ENCODE measurements at regions not wholly inside any gene's neighbourhood (a gene's known extent, or its start where the extent isn't known, plus 50 kb on each side); places are given as distances from the start of the nearest gene placed in this dataset.

DNA sequence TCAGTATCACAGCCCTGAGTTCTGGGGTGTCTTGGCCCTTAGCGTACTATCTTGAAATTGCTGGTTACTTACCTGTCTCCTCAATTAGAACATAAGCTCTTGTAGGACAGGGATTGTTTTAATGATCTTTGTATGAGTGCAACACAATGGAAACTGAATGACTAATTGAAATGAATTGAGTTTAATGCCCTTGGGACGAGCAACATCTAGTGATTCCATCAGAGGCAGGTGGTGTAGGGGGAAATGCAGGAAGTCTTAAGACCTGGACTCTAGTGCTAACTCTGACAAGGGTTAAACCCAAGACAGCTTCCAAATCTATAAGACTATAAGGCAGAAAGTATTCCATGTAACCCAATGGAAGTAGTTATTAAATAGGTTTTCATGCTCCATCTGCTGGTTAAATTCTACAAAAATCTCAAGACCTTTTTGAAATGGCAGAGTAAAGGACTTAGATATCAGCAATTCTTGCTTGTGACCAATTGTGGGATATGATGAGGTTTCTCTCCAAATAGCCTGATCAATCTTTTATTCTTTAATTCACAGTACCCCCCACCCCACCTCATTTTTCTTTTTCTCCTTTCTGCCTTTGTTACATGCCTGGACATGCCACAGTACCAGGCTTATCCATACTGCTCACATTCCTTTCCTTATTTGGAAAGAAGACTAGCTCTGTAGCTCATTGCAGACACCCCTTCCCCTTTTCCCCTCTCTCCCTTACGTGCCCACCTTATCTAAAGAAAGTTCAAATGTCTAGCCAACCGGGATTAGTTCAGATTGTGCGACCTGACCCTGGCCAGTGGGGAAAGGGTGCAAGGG lies 340.8 kb downstream of the PAPSS1 start:
- TF ChIP-seq, protein P1, sequence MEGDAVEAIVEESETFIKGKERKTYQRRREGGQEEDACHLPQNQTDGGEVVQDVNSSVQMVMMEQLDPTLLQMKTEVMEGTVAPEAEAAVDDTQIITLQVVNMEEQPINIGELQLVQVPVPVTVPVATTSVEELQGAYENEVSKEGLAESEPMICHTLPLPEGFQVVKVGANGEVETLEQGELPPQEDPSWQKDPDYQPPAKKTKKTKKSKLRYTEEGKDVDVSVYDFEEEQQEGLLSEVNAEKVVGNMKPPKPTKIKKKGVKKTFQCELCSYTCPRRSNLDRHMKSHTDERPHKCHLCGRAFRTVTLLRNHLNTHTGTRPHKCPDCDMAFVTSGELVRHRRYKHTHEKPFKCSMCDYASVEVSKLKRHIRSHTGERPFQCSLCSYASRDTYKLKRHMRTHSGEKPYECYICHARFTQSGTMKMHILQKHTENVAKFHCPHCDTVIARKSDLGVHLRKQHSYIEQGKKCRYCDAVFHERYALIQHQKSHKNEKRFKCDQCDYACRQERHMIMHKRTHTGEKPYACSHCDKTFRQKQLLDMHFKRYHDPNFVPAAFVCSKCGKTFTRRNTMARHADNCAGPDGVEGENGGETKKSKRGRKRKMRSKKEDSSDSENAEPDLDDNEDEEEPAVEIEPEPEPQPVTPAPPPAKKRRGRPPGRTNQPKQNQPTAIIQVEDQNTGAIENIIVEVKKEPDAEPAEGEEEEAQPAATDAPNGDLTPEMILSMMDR (conservative IDR thresholded peaks at IDR 0.05; ENCODE audit: low read depth, low read length): peak; percentile 58
- TF ChIP-seq EZH2 (IDR thresholded peaks at IDR 0.05; ENCODE audit: borderline replicate concordance, low read depth, low read length, poor library complexity, severe bottlenecking): no peak

All from A673 (cell line).